ENCODE measurements at regions not wholly inside any gene's neighbourhood (a gene's known extent, or its start where the extent isn't known, plus 50 kb on each side); places are given as distances from the start of the nearest gene placed in this dataset.

- H3K36me3 ChIP-seq (ENCODE audit: insufficient read depth, low read length): no peaks in the 10 kb centered on the region
Measured at GRCh38 chr9:119868694-119869093, 499.5 kb upstream of the BRINP1 start.

GRCh38 chr9:119861842-119862241, 492.6 kb upstream of the BRINP1 start:
- Histone ChIP-seq H3K4me1 (ENCODE audit: insufficient read depth, low read length) (no peaks in the 10 kb centered on the region), H3K27me3 (ENCODE audit: insufficient read depth, low read length) (no peaks in the 10 kb centered on the region), H2AFZ (ENCODE audit: low read length) (no peak overlapping the region), H3K27ac (ENCODE audit: low read depth, low read length) (no peak overlapping the region), H3K79me2 (ENCODE audit: insufficient read depth, low read length) (no peaks in the 10 kb centered on the region), H4K20me1 (ENCODE audit: insufficient read depth, low read length) (no peaks in the 10 kb centered on the region), H3K4me3 (ENCODE audit: insufficient read depth, low read length) (no peak overlapping the region), H3K36me3 (ENCODE audit: insufficient read depth, low read length) (no peaks in the 10 kb centered on the region), H3K9me3 (ENCODE audit: low read depth, low read length) (no peaks in the 10 kb centered on the region), H3K4me2 (ENCODE audit: insufficient read depth, low read length) (no peak overlapping the region)
- no peak for DNase-seq (ENCODE audit: insufficient read length, low spot score, missing footprints)
- TF ChIP-seq CTCF (IDR thresholded peaks at IDR 0.05; ENCODE audit: extremely low read depth, low read depth, low read length): no peak

More at GRCh38 chr9:119868694-119869093, 499.5 kb upstream of the BRINP1 start:
- no peak for DNase-seq (ENCODE audit: insufficient read length, low spot score, missing footprints)
- H4K20me1 ChIP-seq (ENCODE audit: insufficient read depth, low read length): no peaks in the 10 kb centered on the region
- H3K4me3 ChIP-seq (ENCODE audit: insufficient read depth, low read length): no peak overlapping the region
- no peaks in the 10 kb centered on the region for H3K9me3 ChIP-seq (ENCODE audit: low read depth, low read length)
- H3K27ac ChIP-seq (ENCODE audit: low read depth, low read length): no peak overlapping the region
- no peak overlapping the region for H3K4me2 ChIP-seq (ENCODE audit: insufficient read depth, low read length)
- H3K27me3 ChIP-seq (ENCODE audit: insufficient read depth, low read length): no peaks in the 10 kb centered on the region
- TF ChIP-seq CTCF (IDR thresholded peaks at IDR 0.05; ENCODE audit: extremely low read depth, low read depth, low read length): no peak
- no peaks in the 10 kb centered on the region for H3K79me2 ChIP-seq (ENCODE audit: insufficient read depth, low read length)
- H3K4me1 ChIP-seq (ENCODE audit: insufficient read depth, low read length): no peaks in the 10 kb centered on the region
- H2AFZ ChIP-seq (ENCODE audit: low read length): no peak overlapping the region

- H3K4me1 ChIP-seq (ENCODE audit: insufficient read depth, low read length): no peaks in the 10 kb centered on the region
Measured at GRCh38 chr9:119859128-119859527, 489.9 kb upstream of the BRINP1 start.

GRCh38 chr9:119853126-119853525, 483.9 kb upstream of the BRINP1 start:
- no peaks in the 10 kb centered on the region for H3K4me1 ChIP-seq (ENCODE audit: insufficient read depth, low read length)
- H3K36me3 ChIP-seq (ENCODE audit: insufficient read depth, low read length): no peaks in the 10 kb centered on the region
- H2AFZ ChIP-seq (ENCODE audit: low read length): no peak overlapping the region
- H3K4me3 ChIP-seq (ENCODE audit: insufficient read depth, low read length): no peak overlapping the region
- no peaks in the 10 kb centered on the region for H4K20me1 ChIP-seq (ENCODE audit: insufficient read depth, low read length)
- no peak for DNase-seq (ENCODE audit: insufficient read length, low spot score, missing footprints)
- no peak overlapping the region for H3K4me2 ChIP-seq (ENCODE audit: insufficient read depth, low read length)
- H3K79me2 ChIP-seq (ENCODE audit: insufficient read depth, low read length): no peaks in the 10 kb centered on the region
- no peaks in the 10 kb centered on the region for H3K9me3 ChIP-seq (ENCODE audit: low read depth, low read length)
- H3K27me3 ChIP-seq (ENCODE audit: insufficient read depth, low read length): no peaks in the 10 kb centered on the region
- TF ChIP-seq CTCF (IDR thresholded peaks at IDR 0.05; ENCODE audit: extremely low read depth, low read depth, low read length): no peak
- H3K27ac ChIP-seq (ENCODE audit: low read depth, low read length): no peak overlapping the region

More at GRCh38 chr9:119859128-119859527, 489.9 kb upstream of the BRINP1 start:
- DNase-seq (ENCODE audit: insufficient read length, low spot score, missing footprints): no peak
- H2AFZ ChIP-seq (ENCODE audit: low read length): no peak overlapping the region
- no peaks in the 10 kb centered on the region for H3K36me3 ChIP-seq (ENCODE audit: insufficient read depth, low read length)
- no peak overlapping the region for H3K4me3 ChIP-seq (ENCODE audit: insufficient read depth, low read length)
- no peak overlapping the region for H3K4me2 ChIP-seq (ENCODE audit: insufficient read depth, low read length)
- H4K20me1 ChIP-seq (ENCODE audit: insufficient read depth, low read length): no peaks in the 10 kb centered on the region
- H3K79me2 ChIP-seq (ENCODE audit: insufficient read depth, low read length): no peaks in the 10 kb centered on the region
- H3K27ac ChIP-seq (ENCODE audit: low read depth, low read length): no peak overlapping the region
- no peak for TF ChIP-seq CTCF (IDR thresholded peaks at IDR 0.05; ENCODE audit: extremely low read depth, low read depth, low read length)
- no peaks in the 10 kb centered on the region for H3K9me3 ChIP-seq (ENCODE audit: low read depth, low read length)
- H3K27me3 ChIP-seq (ENCODE audit: insufficient read depth, low read length): no peaks in the 10 kb centered on the region

All from osteoblast (primary cell).